OCI-LY1 (cell line): ENCODE measurements at regions not wholly inside any gene's neighbourhood (a gene's known extent, or its start where the extent isn't known, plus 50 kb on each side); places are given as distances from the start of the nearest gene placed in this dataset.

Experiments
- EZH2 ChIP-seq: fragments of 200-600 bp; sonication (generic), shearing (Covaris generic); IDR thresholded peaks from 2 replicates; pipeline ENCODE4 v1.8.0; 2017; ENCODE audit warnings: borderline replicate concordance, mixed run types, mild to moderate bottlenecking, antibody characterized with exemption, low read length, moderate library complexity, mixed read lengths
- TF ChIP-seq, protein P1 (sequence below): fragments of 200-600 bp; sonication (generic), shearing (Covaris generic); IDR thresholded peaks from 2 replicates; pipeline ENCODE4 v1.5.1; 2017; ENCODE audit warnings: mild to moderate bottlenecking, antibody characterized with exemption, low read length, moderate library complexity, mixed read lengths

DNA sequence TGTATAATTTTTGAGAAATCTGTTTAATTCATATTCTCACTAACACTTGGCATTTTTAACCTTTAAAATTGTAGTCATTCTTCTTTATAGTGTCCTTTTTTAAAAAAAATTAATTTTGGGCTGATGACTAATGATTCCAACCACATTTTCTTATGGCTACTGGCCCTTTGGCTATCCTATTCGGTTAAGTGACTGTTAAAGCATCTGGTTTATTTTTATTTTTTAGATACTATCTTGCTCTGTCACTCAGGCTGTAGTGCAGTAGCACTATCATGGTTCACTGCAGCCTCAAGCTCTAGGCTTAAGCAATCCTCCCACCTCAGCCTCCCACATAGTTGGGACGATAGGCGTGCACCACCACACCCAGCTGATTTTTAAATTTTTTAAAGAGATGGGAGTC is 723.2 kb upstream of the CXADR start:
- TF ChIP-seq, protein P1, sequence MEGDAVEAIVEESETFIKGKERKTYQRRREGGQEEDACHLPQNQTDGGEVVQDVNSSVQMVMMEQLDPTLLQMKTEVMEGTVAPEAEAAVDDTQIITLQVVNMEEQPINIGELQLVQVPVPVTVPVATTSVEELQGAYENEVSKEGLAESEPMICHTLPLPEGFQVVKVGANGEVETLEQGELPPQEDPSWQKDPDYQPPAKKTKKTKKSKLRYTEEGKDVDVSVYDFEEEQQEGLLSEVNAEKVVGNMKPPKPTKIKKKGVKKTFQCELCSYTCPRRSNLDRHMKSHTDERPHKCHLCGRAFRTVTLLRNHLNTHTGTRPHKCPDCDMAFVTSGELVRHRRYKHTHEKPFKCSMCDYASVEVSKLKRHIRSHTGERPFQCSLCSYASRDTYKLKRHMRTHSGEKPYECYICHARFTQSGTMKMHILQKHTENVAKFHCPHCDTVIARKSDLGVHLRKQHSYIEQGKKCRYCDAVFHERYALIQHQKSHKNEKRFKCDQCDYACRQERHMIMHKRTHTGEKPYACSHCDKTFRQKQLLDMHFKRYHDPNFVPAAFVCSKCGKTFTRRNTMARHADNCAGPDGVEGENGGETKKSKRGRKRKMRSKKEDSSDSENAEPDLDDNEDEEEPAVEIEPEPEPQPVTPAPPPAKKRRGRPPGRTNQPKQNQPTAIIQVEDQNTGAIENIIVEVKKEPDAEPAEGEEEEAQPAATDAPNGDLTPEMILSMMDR: no peak
- no peak for TF ChIP-seq EZH2
